SK-N-SH treated with all-trans-retinoic acid at 6 μM for 48 hours (cell line): ENCODE measurements at regions not wholly inside any gene's neighbourhood (a gene's known extent, or its start where the extent isn't known, plus 50 kb on each side); places are given as distances from the start of the nearest gene placed in this dataset.

Experiments
- ATAC-seq: fragments of 200-7000 bp; cut with Tn5 transposase; 3 replicates; pipeline ENCODE4 v1.9.1; 2020; ENCODE audit warnings: mild to moderate bottlenecking, moderate library complexity
- GLIS3 ChIP-seq: fragments of 250-450 bp; sonication (Bioruptor Pico); IDR thresholded peaks from 2 replicates; pipeline ENCODE4 v1.5.0; 2020; ENCODE audit warnings: mild to moderate bottlenecking, moderate library complexity
- ISL1 ChIP-seq: fragments of 250-450 bp; sonication (Bioruptor Pico); IDR thresholded peaks from 2 replicates; pipeline ENCODE4 v2.1.2; 2022; ENCODE audit warnings: mild to moderate bottlenecking, moderate library complexity
- RARB ChIP-seq: fragments of 250-450 bp; sonication (Bioruptor Pico); IDR thresholded peaks from 2 replicates; pipeline ENCODE4 v1.8.0; 2021; ENCODE audit warnings: mild to moderate bottlenecking, moderate library complexity
- SNAI2 ChIP-seq: fragments of 250-450 bp; sonication (Bioruptor Pico); IDR thresholded peaks from 2 replicates; pipeline ENCODE4 v1.5.0; 2020; ENCODE audit warnings: mild to moderate bottlenecking, moderate library complexity
- TOX ChIP-seq: fragments of 250-450 bp; sonication (Bioruptor Pico); IDR thresholded peaks from 2 replicates; pipeline ENCODE4 v1.8.0; 2021; ENCODE audit warnings: mild to moderate bottlenecking, moderate library complexity, borderline replicate concordance
- TF ChIP-seq, protein P1 (sequence below): fragments of 250-450 bp; sonication (Bioruptor Pico); IDR thresholded peaks from 2 replicates; pipeline ENCODE4 v1.8.0; 2021; ENCODE audit warnings: low read depth, mild to moderate bottlenecking, moderate library complexity, borderline replicate concordance
- TF ChIP-seq, protein P2 (sequence below): fragments of 250-450 bp; sonication (Bioruptor Pico); IDR thresholded peaks from 2 replicates; pipeline ENCODE4 v1.5.1; 2021; ENCODE audit warnings: mild to moderate bottlenecking, moderate library complexity

DNA sequence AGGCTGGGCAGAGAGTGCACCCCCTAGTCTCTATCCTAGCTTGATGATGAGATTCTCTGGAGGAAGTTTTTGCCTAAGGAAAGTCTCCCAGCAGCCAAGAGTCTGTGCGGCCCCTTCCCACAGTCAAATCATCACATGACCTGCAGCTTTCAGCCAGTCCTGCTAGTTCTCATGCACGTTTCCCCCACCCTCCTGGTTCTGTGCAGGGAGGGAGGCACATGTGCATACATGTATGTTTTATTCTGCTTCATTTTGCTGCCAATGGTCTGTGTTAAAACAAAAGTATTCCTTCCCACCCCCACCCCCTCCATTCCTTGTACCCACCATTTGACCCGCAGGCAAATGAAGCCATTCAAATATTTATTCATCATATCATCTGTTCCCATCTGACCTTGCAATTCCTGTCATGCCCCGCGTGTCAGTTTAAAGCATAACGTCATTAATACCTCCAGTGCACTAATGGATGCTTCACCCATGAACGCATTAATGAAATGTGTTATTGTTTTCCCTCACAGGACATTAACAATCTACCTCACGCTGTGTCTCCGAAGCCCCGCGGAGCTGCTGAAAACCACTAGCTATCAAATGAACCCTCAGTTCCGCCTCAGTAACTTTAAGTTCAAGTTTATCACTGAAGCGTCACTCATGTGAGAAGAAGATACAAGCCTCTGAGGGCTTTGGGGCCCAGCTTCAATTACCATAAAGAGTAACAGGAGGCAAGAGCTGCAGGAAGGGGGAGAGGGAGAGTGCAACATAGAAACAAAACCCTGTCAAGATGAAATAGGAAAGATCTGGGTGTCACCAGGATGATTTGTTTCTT, 139.6 kb downstream of the RASEF start:
- ATAC-seq, result no peak
- TF ChIP-seq, protein P1, sequence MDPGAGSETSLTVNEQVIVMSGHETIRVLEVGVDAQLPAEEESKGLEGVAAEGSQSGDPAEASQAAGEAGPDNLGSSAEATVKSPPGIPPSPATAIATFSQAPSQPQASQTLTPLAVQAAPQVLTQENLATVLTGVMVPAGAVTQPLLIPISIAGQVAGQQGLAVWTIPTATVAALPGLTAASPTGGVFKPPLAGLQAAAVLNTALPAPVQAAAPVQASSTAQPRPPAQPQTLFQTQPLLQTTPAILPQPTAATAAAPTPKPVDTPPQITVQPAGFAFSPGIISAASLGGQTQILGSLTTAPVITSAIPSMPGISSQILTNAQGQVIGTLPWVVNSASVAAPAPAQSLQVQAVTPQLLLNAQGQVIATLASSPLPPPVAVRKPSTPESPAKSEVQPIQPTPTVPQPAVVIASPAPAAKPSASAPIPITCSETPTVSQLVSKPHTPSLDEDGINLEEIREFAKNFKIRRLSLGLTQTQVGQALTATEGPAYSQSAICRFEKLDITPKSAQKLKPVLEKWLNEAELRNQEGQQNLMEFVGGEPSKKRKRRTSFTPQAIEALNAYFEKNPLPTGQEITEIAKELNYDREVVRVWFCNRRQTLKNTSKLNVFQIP (CRISPR knock-in tag), result no peak

DNA sequence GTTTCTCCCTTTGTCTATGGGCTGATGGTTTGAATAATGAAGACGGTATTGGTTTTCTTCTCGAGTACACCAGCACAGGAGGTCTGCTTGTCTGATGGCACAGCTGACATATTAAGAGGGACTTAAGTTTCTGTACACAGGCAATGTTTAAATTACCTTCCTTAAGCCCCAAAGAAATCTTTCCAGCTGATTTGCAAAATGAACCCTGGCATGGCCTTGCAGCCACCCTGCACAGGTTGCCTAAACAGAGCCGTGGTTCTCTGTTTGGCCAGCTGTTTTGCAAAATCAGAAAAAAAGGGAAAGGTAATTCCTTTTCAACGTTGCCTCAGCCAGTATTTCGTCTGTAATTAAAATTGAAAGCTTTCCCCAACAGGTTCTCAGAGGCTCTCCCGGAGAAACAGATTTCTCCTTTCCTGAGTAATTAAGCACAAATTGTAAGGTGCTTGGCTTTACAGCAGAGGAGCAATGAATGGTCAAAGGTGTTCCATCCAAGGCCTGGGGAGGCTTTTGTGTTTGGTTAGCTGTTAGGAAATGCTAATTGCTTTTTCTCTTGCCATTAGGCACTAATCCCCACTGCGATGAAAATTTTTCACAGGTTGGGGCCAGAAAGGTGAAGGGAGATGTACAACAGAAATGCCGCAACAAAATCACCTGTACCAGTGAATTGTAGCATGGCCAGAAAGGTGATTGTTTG, 138.9 kb downstream of the RASEF start:
- ATAC-seq, result no peak
- no peak for TF ChIP-seq SNAI2
- no peak for TF ChIP-seq GLIS3 (CRISPR knock-in tag)
- no peak for TF ChIP-seq TOX
- no peak for TF ChIP-seq ISL1 (CRISPR knock-in tag)
- TF ChIP-seq, protein P2, sequence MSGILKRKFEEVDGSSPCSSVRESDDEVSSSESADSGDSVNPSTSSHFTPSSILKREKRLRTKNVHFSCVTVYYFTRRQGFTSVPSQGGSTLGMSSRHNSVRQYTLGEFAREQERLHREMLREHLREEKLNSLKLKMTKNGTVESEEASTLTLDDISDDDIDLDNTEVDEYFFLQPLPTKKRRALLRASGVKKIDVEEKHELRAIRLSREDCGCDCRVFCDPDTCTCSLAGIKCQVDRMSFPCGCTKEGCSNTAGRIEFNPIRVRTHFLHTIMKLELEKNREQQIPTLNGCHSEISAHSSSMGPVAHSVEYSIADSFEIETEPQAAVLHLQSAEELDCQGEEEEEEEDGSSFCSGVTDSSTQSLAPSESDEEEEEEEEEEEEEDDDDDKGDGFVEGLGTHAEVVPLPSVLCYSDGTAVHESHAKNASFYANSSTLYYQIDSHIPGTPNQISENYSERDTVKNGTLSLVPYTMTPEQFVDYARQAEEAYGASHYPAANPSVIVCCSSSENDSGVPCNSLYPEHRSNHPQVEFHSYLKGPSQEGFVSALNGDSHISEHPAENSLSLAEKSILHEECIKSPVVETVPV (CRISPR knock-in tag), result no peak
- no peak for TF ChIP-seq RARB
